GM12875 (cell line): ENCODE measurements at regions not wholly inside any gene's neighbourhood (a gene's known extent, or its start where the extent isn't known, plus 50 kb on each side); places are given as distances from the start of the nearest gene placed in this dataset.

ENCODE experiments used
- H3K4me3 ChIP-seq: one replicate; pipeline ENCODE4 v1.5.1; 2011; ENCODE audit warnings: low read depth, low read length, control low read depth
- TF ChIP-seq, protein P1 (sequence below): IDR thresholded peaks from 2 replicates; pipeline ENCODE4 v1.5.1; 2011; ENCODE audit warnings: low read depth, mild to moderate bottlenecking, control low read depth, inconsistent platforms, low read length, moderate library complexity, borderline replicate concordance; ENCODE audit not compliant: insufficient read depth

DNA sequence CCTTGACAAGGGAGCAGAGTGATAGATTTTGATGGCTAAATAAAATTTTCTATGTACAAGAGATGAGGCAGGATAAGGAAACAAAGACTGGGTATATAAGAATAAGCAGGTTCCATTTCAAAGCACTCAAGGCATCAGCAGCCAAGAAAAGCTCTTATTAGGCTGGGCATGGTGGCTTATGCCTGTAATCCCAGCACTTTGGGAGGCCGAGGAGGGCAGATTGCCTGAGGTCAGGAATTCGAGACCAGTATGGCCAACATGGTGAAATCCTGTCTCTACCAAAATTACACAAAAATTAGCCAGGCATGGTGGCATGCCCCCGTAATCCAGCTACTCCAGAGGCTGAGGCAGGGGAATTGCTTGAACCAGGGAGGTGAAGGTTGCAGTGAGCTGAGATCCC lies 563.4 kb upstream of the CCDC179 start:
- TF ChIP-seq, protein P1, sequence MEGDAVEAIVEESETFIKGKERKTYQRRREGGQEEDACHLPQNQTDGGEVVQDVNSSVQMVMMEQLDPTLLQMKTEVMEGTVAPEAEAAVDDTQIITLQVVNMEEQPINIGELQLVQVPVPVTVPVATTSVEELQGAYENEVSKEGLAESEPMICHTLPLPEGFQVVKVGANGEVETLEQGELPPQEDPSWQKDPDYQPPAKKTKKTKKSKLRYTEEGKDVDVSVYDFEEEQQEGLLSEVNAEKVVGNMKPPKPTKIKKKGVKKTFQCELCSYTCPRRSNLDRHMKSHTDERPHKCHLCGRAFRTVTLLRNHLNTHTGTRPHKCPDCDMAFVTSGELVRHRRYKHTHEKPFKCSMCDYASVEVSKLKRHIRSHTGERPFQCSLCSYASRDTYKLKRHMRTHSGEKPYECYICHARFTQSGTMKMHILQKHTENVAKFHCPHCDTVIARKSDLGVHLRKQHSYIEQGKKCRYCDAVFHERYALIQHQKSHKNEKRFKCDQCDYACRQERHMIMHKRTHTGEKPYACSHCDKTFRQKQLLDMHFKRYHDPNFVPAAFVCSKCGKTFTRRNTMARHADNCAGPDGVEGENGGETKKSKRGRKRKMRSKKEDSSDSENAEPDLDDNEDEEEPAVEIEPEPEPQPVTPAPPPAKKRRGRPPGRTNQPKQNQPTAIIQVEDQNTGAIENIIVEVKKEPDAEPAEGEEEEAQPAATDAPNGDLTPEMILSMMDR, result no peak
- H3K4me3 ChIP-seq, result no peak overlapping the region

DNA sequence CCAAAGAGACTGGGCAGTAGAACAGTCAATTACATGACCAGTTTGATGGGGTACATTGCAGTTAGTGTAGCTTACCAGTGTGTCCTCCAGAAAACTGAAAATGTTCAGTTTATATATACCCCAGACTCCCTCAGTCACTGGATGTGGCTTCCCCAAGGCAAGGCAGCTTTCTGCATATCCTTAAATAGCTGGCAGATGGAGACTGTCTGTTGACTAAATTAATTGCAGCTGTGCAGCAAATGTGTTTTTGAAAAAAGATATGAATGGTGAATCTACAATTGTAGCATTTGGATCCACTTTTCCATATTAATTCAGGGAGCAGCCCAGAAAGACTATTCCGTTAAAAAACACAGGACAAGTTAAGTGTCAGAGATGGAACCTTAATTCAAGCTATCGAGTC lies 565.1 kb upstream of the CCDC179 start:
- TF ChIP-seq, protein P1, result no peak
- H3K4me3 ChIP-seq, result no peak overlapping the region

- TF ChIP-seq, protein P1, result no peak
- H3K4me3 ChIP-seq, result no peak overlapping the region
These were observed 569.3 kb upstream of the CCDC179 start for GRCh38 chr11:23429569-23429968.

DNA sequence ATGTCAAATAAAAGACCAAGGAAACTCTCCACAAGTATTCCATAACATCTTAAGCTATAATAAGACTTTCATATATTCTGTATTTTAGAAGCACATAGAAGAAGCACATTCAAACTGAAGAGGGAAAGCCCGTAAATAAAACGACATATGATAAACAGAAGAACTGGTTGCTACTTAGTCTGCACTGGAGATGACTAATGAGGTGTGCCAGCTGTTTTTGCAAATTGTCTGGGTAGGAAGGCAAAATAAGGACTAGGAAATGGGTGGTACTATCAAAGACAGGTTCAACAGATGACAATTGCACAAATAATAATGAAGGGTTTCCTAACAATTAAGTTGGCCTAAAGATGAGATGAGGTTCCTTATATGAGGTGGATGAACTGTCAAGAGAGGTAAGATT lies 593.2 kb upstream of the CCDC179 start:
- TF ChIP-seq, protein P1, result no peak
- no peak overlapping the region for H3K4me3 ChIP-seq

DNA sequence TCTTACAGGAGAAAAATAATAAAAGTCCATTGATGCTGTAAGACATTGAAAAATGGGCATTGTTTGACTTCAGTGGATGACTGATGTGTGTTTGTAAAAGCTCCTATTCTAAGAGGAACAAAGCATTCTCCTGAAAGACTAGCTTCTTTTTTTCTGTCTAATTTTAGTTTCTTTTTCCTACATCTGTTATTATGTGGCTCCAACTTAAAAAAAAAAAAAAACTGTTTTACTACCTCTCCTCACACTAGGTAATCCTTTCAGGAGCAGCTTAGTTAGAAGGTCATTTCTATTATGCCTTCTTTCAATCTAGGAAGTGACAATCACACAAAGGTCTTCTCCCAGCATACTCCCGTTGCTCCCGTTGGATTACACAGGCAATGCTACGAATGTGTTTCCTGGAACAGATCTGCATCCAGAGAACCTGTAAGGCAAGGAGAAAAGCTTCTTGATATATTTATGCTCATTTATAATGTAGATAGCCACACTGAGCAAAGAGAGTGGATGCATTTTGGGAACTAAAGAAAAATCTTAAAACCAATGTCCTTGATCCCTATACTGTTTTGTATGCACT lies 595.1 kb upstream of the CCDC179 start:
- H3K4me3 ChIP-seq, result no peak overlapping the region
- TF ChIP-seq, protein P1, result no peak

- H3K4me3 ChIP-seq, result no peak overlapping the region
- TF ChIP-seq, protein P1, result no peak
These were observed 597.4 kb upstream of the CCDC179 start for GRCh38 chr11:23457641-23458040.

DNA sequence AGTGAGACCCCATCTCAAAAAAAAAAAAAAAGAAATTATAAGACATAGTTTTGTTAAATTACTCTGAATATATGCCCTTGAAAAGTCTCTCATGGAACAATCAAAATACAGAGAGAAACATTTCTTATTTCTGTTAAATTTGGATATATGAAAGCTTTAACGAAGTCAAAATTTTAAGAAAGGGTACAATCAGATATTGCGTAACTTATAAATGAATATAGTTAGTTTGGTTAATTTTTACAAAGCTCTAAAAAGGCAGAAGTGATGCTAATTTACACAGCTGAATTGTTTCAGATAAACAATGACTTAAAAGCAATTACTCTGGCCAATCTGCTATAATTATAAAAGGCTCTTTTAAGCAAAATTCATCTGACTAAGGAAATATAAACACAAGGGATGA lies 611.6 kb upstream of the CCDC179 start:
- no peak overlapping the region for H3K4me3 ChIP-seq
- TF ChIP-seq, protein P1, result no peak
